Activated T-helper 1 cell treated with anti-CD3 and anti-CD28 coated beads, Interleukin-2, amount 50 U/mL, for 16 hours (primary cell): ENCODE measurements at regions not wholly inside any gene's neighbourhood (a gene's known extent, or its start where the extent isn't known, plus 50 kb on each side); places are given as distances from the start of the nearest gene placed in this dataset.

ENCODE experiments used
- DNase-seq, 2 donors: peaks; one replicate each; pipeline ENCODE4 v3.0.0-alpha.2; 2020; ENCODE audit warnings: low read depth in 1 of 2, low spot score in 1 of 2

- DNase-seq, result no peak
Observed at GRCh38 chr22:47778160-47778658, 1015.8 kb downstream of the TBC1D22A start.

DNA sequence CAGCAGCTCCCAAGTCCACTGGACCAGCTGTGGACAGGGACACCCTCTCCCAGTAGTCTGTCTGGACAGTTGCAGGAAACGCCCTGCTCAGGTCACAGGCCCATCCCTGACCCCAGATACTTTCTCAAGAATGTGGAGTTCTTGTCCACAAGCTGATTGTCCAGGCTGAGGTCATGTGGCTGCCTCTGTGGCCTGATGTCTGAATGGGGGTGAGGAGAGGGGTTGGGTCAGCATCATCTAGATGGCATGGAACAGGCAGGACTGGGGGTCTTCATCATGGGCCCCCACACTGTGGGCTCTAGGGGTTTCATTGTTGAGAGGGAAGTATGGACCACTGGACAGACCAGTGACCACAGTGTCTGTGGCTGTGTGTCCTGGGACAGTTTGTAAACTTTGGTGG, 1015.0 kb downstream of the TBC1D22A start:
- no peak for DNase-seq

GRCh38 chr22:47776329-47776728, 1013.9 kb downstream of the TBC1D22A start:
- DNase-seq, result no peak

GRCh38 chr22:47775686-47776085, 1013.2 kb downstream of the TBC1D22A start:
- DNase-seq, result no peak

- DNase-seq, result no peak
Observed at GRCh38 chr22:47775191-47775590, 1012.7 kb downstream of the TBC1D22A start.

DNA sequence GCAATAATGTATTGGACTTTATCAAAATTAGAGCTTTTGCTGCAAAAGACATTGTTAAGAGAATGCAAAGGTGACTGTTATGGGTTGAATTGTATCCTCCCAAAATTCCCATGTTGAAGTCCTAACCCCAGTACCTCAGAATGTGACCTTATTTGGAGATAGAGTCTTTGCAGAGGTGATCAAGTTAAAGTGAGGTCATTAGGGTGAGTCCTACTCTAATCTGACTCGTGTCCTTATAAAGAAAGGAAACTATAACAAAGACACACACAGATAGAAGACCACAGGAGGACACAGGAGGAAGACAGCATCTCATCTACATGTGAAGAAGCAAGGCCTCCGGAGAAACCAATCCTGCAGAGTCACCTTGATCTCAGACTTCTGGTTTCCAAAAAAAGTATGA, 1011.2 kb downstream of the TBC1D22A start:
- DNase-seq, result no peak

DNA sequence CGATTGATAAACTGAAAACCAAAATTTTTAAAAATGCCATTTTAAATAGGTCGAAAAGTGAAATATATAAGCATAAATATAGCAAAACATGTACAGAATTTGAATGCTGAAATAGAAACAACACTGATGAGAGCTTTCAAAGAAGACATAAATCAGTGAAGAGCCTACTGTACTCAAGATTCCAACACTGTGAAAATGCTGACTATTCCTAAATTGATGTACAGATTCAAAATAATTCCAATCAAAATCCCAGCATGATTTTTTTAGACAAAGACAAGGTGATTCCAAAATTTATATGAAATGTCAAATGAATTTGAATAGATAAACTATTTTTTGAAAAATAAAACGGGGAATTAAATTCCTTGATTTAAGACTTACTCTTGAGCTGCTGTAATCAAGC, 1010.4 kb downstream of the TBC1D22A start:
- no peak for DNase-seq

DNA sequence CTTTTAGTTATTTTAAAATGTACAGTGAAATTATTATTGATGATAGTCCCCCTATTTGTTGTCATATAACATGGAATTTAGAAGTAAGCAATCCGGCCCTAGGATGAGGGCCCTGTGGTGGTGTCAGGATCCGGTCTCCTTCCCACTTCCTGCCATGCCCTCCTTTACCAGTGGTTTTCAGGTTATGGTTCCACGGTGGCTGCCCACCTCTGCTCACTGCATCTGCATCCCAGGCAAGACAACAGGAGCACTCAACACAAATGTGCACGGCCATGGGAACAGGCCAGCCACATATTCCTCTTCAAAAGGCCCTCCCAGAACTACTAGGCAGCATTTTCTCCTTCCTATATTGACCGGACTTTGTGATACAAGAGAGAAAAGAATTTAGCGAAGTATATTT, 1007.2 kb downstream of the TBC1D22A start:
- DNase-seq, result no peak

- no peak for DNase-seq
Observed at GRCh38 chr22:47768027-47768426, 1005.6 kb downstream of the TBC1D22A start.

DNA sequence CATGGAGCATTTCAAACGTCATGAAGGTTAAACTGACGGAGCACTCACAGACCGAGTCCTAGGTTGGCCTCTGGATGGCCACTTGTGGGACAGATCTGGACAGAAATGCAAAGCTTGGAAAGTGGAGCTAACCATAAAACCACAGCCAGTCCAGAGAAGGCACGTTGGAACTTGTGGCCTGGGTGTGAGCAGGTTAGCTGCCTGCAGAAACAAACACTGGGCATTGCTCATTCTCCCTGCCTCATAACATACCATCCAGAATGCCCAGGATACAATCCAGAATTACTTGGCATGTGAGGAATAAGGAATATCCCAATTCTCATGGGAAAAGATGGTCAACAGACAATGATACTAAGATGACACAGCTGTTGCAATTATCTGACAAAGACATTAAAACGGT, 1005.0 kb downstream of the TBC1D22A start:
- no peak for DNase-seq

DNA sequence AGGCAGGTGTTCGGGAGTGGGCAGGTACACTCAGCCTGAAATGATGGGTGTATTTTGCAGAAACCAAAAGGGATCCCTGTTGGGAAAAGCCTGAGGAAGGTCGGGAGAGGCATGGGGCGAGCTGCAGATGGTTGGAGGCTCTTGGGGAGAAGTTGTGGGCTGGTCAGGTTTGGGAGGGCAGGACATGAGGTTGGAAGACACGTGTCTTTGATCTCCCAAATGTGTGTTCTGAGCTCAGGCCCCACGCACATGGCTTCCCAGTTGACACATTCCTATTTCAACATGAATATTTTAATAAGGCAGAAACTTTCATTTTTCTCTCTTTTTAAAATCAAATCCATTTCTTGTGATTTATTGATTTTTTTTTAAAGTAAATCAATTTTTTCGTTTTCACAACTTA, 1003.3 kb downstream of the TBC1D22A start:
- DNase-seq, result no peak

DNA sequence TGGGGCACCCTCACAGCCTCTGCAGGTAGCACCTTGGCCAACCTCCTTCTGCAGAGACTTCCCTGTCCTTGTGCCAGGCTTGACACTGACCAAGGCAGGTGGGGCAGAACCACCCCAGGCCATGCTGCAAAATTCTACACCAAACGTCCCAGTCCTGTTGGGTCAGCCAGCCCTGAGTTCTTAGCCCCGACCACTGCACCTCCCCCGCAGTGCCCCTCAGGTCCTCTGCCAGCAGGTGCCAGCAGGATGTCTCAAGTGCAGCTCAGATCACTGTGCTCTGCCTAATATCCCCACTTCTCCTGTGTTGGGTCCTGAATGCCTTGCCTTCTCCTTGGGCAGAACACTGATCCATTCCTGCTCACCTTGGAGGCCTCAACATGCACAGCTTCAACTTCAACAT, 999.7 kb downstream of the TBC1D22A start:
- no peak for DNase-seq

DNA sequence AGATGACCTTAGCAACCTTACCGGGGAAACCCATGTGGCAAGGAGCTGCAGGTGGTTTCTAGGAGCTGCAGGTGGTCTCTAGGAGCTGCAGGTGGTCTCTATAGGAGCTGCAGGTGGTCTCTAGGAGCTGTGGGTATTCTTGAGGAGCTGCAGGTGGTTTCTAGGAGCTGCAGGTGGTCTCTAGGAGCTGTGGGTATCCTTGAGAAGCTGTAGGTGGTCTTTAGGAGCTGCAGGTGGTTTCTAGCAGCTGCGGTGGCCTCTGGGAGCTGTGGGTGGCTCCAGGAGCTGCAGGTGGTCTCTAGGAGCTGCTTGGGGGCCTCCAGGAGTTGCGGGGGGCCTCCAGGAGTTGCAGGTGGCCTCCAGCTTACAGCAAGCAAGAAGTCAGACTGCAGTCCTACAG, 997.5 kb downstream of the TBC1D22A start:
- no peak for DNase-seq

GRCh38 chr22:47757741-47758140, 995.3 kb downstream of the TBC1D22A start:
- no peak for DNase-seq

DNA sequence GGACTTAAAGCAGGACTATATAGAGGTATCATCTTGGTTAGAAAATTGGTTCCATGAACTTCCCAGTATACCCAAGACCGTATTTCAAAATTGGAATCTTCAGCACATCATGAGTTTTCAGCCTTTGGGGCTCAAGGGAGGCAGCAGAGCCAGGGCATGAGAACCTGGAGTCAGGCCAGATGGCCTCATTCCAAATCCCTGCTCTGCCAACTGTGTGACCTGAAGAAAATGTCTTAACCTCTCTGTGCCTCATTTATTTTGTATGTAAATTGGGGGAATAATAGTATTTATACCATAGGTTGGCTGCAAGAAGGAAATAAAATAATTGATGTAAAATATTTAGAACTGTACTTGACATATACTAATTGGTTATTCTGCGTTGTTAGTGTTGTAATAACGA, 987.6 kb downstream of the TBC1D22A start:
- DNase-seq, result no peak

DNA sequence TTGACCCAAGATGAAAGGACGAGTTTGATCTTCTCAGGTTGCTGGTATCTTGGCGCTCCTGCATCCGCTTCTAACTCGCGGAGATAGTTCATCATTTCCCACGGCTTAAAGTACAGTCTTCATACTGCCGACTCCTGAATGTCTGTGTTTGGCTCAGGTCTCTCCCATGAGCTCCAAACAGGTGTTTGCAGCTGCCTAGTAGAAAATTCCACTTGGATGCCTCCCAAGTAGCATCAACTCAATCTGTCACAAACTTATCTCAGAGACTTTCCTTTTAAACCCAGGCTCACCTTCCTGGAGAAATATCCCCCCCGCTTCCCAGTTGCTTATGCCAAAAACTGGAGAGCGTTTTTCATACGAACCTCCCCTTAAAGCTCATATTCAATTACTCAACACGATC, 986.5 kb downstream of the TBC1D22A start:
- DNase-seq, result no peak

DNA sequence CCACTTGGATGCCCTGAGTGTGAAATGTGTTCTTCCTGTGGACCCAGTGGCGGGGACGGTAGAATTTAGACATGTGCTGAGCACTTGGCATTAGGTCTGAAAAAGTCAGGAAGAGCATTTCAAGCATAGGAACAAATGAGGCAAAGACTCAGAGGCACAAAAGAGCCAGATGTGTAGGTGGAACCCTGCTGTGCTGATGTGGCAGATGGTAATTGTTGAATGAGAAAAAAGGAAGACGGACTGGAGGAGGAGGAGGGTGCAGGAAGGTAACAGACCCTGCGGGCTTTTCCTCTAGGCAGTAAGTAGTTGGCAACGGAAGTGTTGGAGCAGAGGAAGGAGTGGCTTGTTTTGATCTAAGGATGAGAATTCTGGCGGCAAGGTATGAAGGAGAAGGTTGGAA, 985.8 kb downstream of the TBC1D22A start:
- no peak for DNase-seq

DNA sequence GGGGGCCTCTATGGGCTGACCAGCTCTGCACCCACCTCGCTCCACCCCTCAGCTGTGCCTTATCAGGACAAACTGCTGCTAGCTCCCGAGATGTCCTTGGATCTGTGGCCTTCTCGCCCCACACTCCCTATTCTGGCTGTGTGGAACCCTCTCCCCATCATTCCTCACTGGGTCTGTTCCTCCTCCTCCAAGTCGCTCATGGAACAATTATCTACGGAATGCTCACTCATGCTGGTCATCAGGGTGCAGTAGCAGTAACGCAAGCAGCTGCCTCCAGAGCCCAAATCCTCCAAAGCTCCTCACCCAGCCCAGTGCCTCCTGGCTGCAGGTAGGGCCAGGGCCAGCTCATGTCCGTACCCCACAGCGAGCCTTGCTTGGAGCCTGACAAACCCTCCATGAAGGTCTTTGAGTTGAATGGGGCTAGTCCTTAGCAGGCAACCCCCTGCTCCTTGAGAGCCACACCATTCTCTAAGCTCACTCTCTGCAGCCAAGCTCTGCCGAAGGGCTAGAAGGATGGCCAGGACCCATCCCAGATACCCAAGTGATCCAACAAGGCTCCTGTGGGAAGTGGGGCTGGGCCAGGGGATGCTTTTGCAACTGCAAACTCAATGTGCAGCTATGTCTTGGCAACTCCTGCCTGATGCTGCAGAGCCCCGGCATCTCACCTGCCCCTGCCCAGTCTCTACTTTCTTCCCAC, 977.8 kb downstream of the TBC1D22A start:
- no peak for DNase-seq

DNA sequence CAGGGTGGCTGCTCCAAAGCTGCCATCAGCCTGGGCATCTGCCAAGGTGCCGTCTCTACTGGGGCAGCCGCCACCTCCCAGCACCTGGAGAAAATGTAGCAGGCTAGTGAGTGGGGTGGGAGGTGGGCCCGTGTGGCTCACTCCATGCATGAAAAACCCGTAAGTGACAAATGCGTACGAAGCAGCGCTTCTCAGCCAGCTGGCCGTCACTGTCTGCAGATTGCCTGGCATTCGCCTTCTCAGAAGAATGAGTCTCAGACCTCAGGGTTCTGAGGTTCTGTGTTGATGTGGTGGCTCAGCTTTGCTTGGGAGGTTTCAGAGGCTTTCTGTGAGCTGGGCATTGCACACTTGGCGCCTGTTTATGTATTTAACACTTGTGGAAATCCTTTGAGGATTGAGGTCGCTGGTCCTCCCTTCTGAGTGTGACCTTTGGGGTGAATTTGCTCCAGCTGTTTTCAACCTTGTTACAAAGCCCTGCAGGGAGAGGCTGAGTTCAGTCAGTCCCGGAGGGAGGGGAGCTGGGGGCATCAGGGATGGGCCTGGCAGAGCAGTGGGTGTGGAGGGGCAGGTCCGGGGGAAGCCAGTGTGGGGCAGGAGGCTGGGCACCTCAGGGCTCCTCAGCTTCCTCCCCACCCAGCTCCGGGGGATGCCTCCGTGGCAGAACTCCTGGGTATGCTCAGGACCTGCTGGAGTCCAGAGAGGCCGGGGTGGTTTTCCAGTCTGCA, 977.0 kb downstream of the TBC1D22A start:
- no peak for DNase-seq

DNA sequence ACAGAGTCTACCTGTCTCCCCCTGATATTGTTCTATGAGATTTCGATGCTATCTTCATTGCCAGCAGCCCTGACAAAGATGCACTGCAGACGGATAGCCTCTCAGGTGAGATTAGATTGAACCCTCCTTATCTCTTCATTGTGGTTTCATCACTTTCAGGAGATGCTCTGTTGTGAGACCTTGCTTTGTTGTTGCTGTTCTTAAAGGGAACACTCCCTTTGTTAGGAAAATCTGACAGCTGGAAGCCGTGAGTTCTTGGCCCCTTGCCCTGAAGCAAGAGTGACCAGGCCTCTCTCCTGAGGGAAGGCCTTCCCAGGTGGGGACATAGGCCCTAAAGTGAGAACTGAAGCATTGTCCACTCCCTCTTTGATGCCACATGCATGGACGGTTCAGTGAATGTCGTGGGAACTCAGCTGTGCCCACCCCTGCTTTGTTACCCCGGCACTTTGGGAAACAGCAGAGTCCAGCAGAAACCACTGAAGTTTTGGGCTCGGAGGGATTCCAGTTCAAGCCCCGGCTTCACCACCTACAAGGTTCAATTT, 976.1 kb downstream of the TBC1D22A start:
- DNase-seq, result no peak

- DNase-seq, result no peak
Observed at GRCh38 chr22:47736186-47737034, 974.0 kb downstream of the TBC1D22A start.

DNA sequence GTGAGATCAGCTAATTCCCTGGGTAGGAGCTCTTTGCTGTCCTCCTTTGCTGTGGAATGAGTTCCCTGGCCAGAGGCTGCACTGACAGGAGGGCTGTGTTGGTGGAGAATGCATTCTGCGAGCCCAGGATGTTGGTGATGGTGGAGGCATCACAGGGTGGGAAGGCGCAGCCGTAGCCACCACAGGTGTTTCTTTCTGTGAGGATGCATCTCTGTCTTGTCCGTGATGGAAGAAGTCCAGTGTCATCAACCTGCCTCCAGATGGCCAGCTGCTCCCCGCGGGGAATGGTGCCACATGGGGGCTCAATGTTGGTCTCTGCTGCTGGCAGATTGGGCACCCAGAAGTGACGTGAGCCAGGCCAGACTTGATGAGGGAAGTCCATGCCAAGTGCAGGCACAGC, 972.1 kb downstream of the TBC1D22A start:
- DNase-seq, result no peak
